ENCODE measurements at regions not wholly inside any gene's neighbourhood (a gene's known extent, or its start where the extent isn't known, plus 50 kb on each side); places are given as distances from the start of the nearest gene placed in this dataset.

DNA sequence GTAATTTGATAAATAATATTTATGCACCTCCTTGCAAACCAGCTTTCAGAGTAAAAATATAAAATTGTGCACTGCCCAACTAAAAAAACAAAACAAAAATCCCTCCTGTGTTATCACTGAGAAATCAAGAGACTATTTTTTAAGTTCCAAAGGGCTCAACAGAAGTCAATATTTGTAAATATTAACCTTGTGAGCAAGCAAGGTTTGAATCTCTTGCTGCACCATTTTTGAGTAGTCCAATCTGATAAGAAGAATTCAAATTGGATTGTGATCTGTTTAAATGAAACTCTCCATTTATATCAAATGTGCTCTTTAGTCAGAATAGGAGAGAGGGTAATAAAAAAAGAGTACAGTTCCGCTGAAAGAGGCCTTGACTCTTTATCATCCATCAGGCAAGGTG, 520.2 kb downstream of the RAB28 start:
- TF ChIP-seq, protein P1, sequence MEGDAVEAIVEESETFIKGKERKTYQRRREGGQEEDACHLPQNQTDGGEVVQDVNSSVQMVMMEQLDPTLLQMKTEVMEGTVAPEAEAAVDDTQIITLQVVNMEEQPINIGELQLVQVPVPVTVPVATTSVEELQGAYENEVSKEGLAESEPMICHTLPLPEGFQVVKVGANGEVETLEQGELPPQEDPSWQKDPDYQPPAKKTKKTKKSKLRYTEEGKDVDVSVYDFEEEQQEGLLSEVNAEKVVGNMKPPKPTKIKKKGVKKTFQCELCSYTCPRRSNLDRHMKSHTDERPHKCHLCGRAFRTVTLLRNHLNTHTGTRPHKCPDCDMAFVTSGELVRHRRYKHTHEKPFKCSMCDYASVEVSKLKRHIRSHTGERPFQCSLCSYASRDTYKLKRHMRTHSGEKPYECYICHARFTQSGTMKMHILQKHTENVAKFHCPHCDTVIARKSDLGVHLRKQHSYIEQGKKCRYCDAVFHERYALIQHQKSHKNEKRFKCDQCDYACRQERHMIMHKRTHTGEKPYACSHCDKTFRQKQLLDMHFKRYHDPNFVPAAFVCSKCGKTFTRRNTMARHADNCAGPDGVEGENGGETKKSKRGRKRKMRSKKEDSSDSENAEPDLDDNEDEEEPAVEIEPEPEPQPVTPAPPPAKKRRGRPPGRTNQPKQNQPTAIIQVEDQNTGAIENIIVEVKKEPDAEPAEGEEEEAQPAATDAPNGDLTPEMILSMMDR (IDR thresholded peaks at IDR 0.05) = no peak
- no peak for TF ChIP-seq POLR2A (IDR thresholded peaks at IDR 0.05)

Data from right lobe of liver (tissue), 4 donors.